ENCODE measurements at regions not wholly inside any gene's neighbourhood (a gene's known extent, or its start where the extent isn't known, plus 50 kb on each side); places are given as distances from the start of the nearest gene placed in this dataset.

DNA sequence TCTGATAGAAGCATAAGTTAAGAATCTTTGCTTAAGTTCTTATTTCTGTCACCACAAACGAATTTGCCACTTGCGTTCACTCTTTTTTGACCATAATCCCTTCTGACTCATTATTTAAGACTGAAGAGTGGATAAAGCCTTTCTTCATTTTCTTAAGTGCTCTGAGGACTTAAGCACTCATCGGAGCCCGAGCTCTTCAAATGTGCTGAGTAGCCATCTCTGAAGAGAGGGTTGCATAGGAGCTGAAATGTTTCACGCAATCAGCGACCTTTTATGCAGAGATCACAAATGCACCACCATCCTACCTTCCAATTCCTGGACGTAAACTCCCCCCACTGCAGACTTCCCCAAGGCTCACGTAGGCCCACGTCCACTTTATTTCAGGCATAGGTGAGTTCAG is 699.2 kb downstream of the IRX1 start:
- H2AFZ ChIP-seq (ENCODE audit: low read length), result no peak overlapping the region
- no peaks in the 10 kb centered on the region for H3K27me3 ChIP-seq (replicated peaks; ENCODE audit: insufficient read depth, low read length)
- H3K4me3 ChIP-seq (ENCODE audit: low read length), result no peak overlapping the region
- no peak overlapping the region for H3K4me2 ChIP-seq (ENCODE audit: low read depth, low read length)
- no peaks in the 10 kb centered on the region for H3K4me1 ChIP-seq (ENCODE audit: low read length)
- no peaks in the 10 kb centered on the region for H3K36me3 ChIP-seq (replicated peaks; ENCODE audit: insufficient read depth, low read length)
- DNase-seq, result no peak
- H3K9me3 ChIP-seq (replicated peaks; ENCODE audit: insufficient read depth, low read length), result no peaks in the 10 kb centered on the region
- H4K20me1 ChIP-seq (ENCODE audit: insufficient read depth, low read length), result no peaks in the 10 kb centered on the region
- H3F3A ChIP-seq (ENCODE audit: insufficient read depth, low read length), result no peaks in the 10 kb centered on the region
- no peaks in the 10 kb centered on the region for H3K79me2 ChIP-seq (ENCODE audit: low read length)
- TF ChIP-seq EZH2 (optimal IDR thresholded peaks at IDR 0.05; ENCODE audit: low read depth, low read length) (no peak), EZH2phosphoT487 (IDR thresholded peaks at IDR 0.05; ENCODE audit: low read length) (no peak), CTCF (IDR thresholded peaks at IDR 0.05; ENCODE audit: low read length) (no peak)
- no peaks in the 10 kb centered on the region for H3K9me2 ChIP-seq (replicated peaks; ENCODE audit: insufficient read depth, low read length)
- no peak overlapping the region for H3K27ac ChIP-seq (ENCODE audit: low read length)
- H3K9ac ChIP-seq (ENCODE audit: low read length), result no peak overlapping the region

DNA sequence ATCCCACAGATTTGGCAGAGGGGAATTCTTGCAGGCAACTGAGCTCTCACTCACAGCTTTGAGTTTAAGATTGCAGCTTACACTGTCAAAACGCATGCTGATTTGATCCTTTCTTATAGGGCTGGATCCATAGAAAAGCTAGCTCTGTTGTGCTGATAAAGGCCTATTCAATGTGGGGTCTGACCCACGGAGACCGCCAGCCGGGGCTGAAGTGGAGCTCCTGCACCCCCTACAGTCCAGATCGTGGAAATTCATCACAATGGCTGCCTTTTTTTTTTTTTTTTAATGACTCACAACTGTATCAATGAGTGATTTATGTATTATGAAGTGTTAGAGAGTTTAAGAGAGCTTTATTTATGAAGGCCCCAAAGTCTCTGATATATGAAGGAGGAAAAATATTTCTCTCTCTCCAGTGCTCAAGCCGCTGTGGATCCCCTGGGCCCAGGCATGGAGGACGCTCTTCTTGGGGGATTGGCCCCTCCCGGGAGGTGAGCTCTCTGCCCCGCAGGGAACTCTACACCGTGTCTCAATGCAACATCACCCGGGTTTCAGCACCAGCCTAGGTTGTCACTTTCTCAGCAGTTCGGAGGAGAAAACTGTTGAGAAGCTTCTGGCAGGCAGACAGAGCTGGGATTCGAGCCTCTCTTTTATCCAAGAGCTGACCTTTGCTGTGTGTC is 700.2 kb downstream of the IRX1 start:
- Histone ChIP-seq H3K9me3 (replicated peaks; ENCODE audit: insufficient read depth, low read length) (no peaks in the 10 kb centered on the region), H3F3A (ENCODE audit: insufficient read depth, low read length) (no peaks in the 10 kb centered on the region), H3K9me2 (replicated peaks; ENCODE audit: insufficient read depth, low read length) (no peaks in the 10 kb centered on the region), H3K36me3 (replicated peaks; ENCODE audit: insufficient read depth, low read length) (no peaks in the 10 kb centered on the region), H3K9ac (ENCODE audit: low read length) (no peak overlapping the region), H4K20me1 (ENCODE audit: insufficient read depth, low read length) (no peaks in the 10 kb centered on the region), H3K4me2 (ENCODE audit: low read depth, low read length) (no peak overlapping the region), H3K27ac (ENCODE audit: low read length) (no peak overlapping the region), H3K27me3 (replicated peaks; ENCODE audit: insufficient read depth, low read length) (no peaks in the 10 kb centered on the region), H3K4me3 (ENCODE audit: low read length) (no peak overlapping the region), H2AFZ (ENCODE audit: low read length) (no peak overlapping the region), H3K4me1 (ENCODE audit: low read length) (no peaks in the 10 kb centered on the region), H3K79me2 (ENCODE audit: low read length) (no peaks in the 10 kb centered on the region)
- no peak for DNase-seq
- no peak for TF ChIP-seq EZH2 (optimal IDR thresholded peaks at IDR 0.05; ENCODE audit: low read depth, low read length)
- TF ChIP-seq EZH2phosphoT487 (IDR thresholded peaks at IDR 0.05; ENCODE audit: low read length), result no peak
- TF ChIP-seq CTCF (IDR thresholded peaks at IDR 0.05; ENCODE audit: low read length), result peak; percentile 30

GRCh38 chr5:4306057-4306456 is 710.4 kb downstream of the IRX1 start:
- Histone ChIP-seq H3K27ac (ENCODE audit: low read length) (no peak overlapping the region), H3K27me3 (replicated peaks; ENCODE audit: insufficient read depth, low read length) (no peaks in the 10 kb centered on the region), H3K4me3 (ENCODE audit: low read length) (no peak overlapping the region), H3F3A (ENCODE audit: insufficient read depth, low read length) (no peaks in the 10 kb centered on the region), H4K20me1 (ENCODE audit: insufficient read depth, low read length) (no peaks in the 10 kb centered on the region), H3K9ac (ENCODE audit: low read length) (no peak overlapping the region), H3K4me2 (ENCODE audit: low read depth, low read length) (no peak overlapping the region), H3K9me3 (replicated peaks; ENCODE audit: insufficient read depth, low read length) (no peaks in the 10 kb centered on the region), H3K36me3 (replicated peaks; ENCODE audit: insufficient read depth, low read length) (no peaks in the 10 kb centered on the region), H3K79me2 (ENCODE audit: low read length) (no peaks in the 10 kb centered on the region), H3K4me1 (ENCODE audit: low read length) (no peaks in the 10 kb centered on the region), H2AFZ (ENCODE audit: low read length) (no peak overlapping the region), H3K9me2 (replicated peaks; ENCODE audit: insufficient read depth, low read length) (no peaks in the 10 kb centered on the region)
- TF ChIP-seq EZH2phosphoT487 (IDR thresholded peaks at IDR 0.05; ENCODE audit: low read length) (no peak), CTCF (IDR thresholded peaks at IDR 0.05; ENCODE audit: low read length) (no peak), EZH2 (optimal IDR thresholded peaks at IDR 0.05; ENCODE audit: low read depth, low read length) (no peak)
- no peak for DNase-seq

Data from MM.1S (cell line).